NCI-H2107 treated with DMSO at 0.1 percent for 48 hours (cell line): ENCODE measurements at regions not wholly inside any gene's neighbourhood (a gene's known extent, or its start where the extent isn't known, plus 50 kb on each side); places are given as distances from the start of the nearest gene placed in this dataset.
"Not testable (repeated sequence)": the region's sequence is repeated elsewhere in the genome, so short reads cannot be mapped to it uniquely, and the experiment has no call there.

ENCODE experiments used
- DNase-seq: peaks from one replicate; lab custom pipeline; 2025; ENCODE audit not compliant: unreplicated experiment; lab: John Stamatoyannopoulos, UW

- not testable (repeated sequence) for DNase-seq
These were observed 509.6 kb downstream of the TMEM38B start for GRCh38 chr9:106203815-106204516.

- no peak for DNase-seq
These were observed 513.0 kb downstream of the TMEM38B start for GRCh38 chr9:106207298-106207697.

- DNase-seq, result no peak
These were observed 524.1 kb downstream of the TMEM38B start for GRCh38 chr9:106218427-106218826.

GRCh38 chr9:106218854-106219253 lies 524.5 kb downstream of the TMEM38B start:
- DNase-seq, result no peak

- no peak for DNase-seq
These were observed 526.1 kb downstream of the TMEM38B start for GRCh38 chr9:106220415-106220814.

- no peak for DNase-seq
These were observed 534.5 kb downstream of the TMEM38B start for GRCh38 chr9:106228861-106229260.

- no peak for DNase-seq
These were observed 538.8 kb downstream of the TMEM38B start for GRCh38 chr9:106233116-106233515.

- DNase-seq, result not testable (repeated sequence)
These were observed 566.6 kb downstream of the TMEM38B start for GRCh38 chr9:106260908-106261307.

GRCh38 chr9:106277966-106278365 lies 583.6 kb downstream of the TMEM38B start:
- no peak for DNase-seq

GRCh38 chr9:106283769-106284168 lies 579.2 kb upstream of the ZNF462 start:
- DNase-seq, result no peak

GRCh38 chr9:106284296-106284695 lies 578.7 kb upstream of the ZNF462 start:
- no peak for DNase-seq

- DNase-seq, result no peak
These were observed 576.7 kb upstream of the ZNF462 start for GRCh38 chr9:106286249-106286648.

GRCh38 chr9:106287091-106287631 lies 575.8 kb upstream of the ZNF462 start:
- no peak for DNase-seq

- no peak for DNase-seq
These were observed 575.2 kb upstream of the ZNF462 start for GRCh38 chr9:106287731-106288130.

- no peak for DNase-seq
These were observed 574.3 kb upstream of the ZNF462 start for GRCh38 chr9:106288689-106289088.

GRCh38 chr9:106291786-106292185 lies 571.2 kb upstream of the ZNF462 start:
- no peak for DNase-seq

GRCh38 chr9:106296426-106296825 lies 566.5 kb upstream of the ZNF462 start:
- DNase-seq, result no peak

- DNase-seq, result no peak
These were observed 564.0 kb upstream of the ZNF462 start for GRCh38 chr9:106298997-106299396.

GRCh38 chr9:106304401-106304920 lies 558.5 kb upstream of the ZNF462 start:
- no peak for DNase-seq

- DNase-seq, result no peak
These were observed 557.4 kb upstream of the ZNF462 start for GRCh38 chr9:106305428-106306133.

- no peak for DNase-seq
These were observed 555.3 kb upstream of the ZNF462 start for GRCh38 chr9:106307670-106308069.

GRCh38 chr9:106309925-106310324 lies 553.0 kb upstream of the ZNF462 start:
- no peak for DNase-seq
